ENCODE measurements at regions not wholly inside any gene's neighbourhood (a gene's known extent, or its start where the extent isn't known, plus 50 kb on each side); places are given as distances from the start of the nearest gene placed in this dataset.

- TF ChIP-seq USF1 (CRISPR knock-in tag; IDR thresholded peaks at IDR 0.05) = no peak
- TF ChIP-seq KAT7 (CRISPR knock-in tag; IDR thresholded peaks at IDR 0.05; ENCODE audit: borderline replicate concordance) = no peak
- no peak for TF ChIP-seq CTCF (IDR thresholded peaks at IDR 0.05)
- no peak for TF ChIP-seq SMAD4 (CRISPR knock-in tag; IDR thresholded peaks at IDR 0.05)
- TF ChIP-seq E2F5 (CRISPR knock-in tag; IDR thresholded peaks at IDR 0.05) = no peak
- TF ChIP-seq ZNF232 (CRISPR knock-in tag; IDR thresholded peaks at IDR 0.05) = no peak
- TF ChIP-seq ETV6 (CRISPR knock-in tag; IDR thresholded peaks at IDR 0.05) = no peak
- no peak for TF ChIP-seq HMGXB4 (CRISPR knock-in tag; IDR thresholded peaks at IDR 0.05)
- TF ChIP-seq MAX (CRISPR knock-in tag; IDR thresholded peaks at IDR 0.05) = no peak
- no peak for TF ChIP-seq ZBTB21 (CRISPR knock-in tag; IDR thresholded peaks at IDR 0.05; ENCODE audit: borderline replicate concordance)
- TF ChIP-seq ZNF121 (CRISPR knock-in tag; IDR thresholded peaks at IDR 0.05) = no peak
- no peak for TF ChIP-seq CBFB (CRISPR knock-in tag; IDR thresholded peaks at IDR 0.05; ENCODE audit: low read depth)
- no peak for TF ChIP-seq EMX1 (CRISPR knock-in tag; IDR thresholded peaks at IDR 0.05)
These were observed 741.4 kb downstream of the ADGRL2 start for GRCh38 chr1:82542141-82542540.
